ACC112 (cell line): ENCODE measurements at regions not wholly inside any gene's neighbourhood (a gene's known extent, or its start where the extent isn't known, plus 50 kb on each side); places are given as distances from the start of the nearest gene placed in this dataset.
A peak's percentile ranks its signal among the peaks of the same experiment; 100 is the strongest.

Experiments
- H2AFZ ChIP-seq: fragments of 200-600 bp; sonication (generic); one replicate; pipeline ENCODE4 v1.6.0; 2017; ENCODE audit warnings: antibody characterized with exemption, low read length; ENCODE audit not compliant: unreplicated experiment
- H3K27ac ChIP-seq: fragments of 200-600 bp; sonication (generic); 2 replicates; pipeline ENCODE4 v1.5.1; 2014; ENCODE audit warnings: low read depth, mild to moderate bottlenecking, antibody characterized with exemption, low read length, moderate library complexity
- H3K27me3 ChIP-seq: fragments of 200-600 bp; sonication (generic); 2 replicates; pipeline ENCODE4 v1.6.1; 2014; ENCODE audit warnings: mild to moderate bottlenecking, antibody characterized with exemption, low read length, moderate library complexity, mixed read lengths; ENCODE audit not compliant: insufficient read depth
- H3K36me3 ChIP-seq: fragments of 200-600 bp; sonication (generic); 2 replicates; pipeline ENCODE4 v1.6.1; 2016; ENCODE audit warnings: mild to moderate bottlenecking, antibody characterized with exemption, low read length, moderate library complexity, mixed read lengths; ENCODE audit not compliant: insufficient read depth
- H3K4me1 ChIP-seq: fragments of 200-600 bp; sonication (generic); one replicate; pipeline ENCODE4 v1.6.1; 2016; ENCODE audit warnings: low read length, mixed read lengths; ENCODE audit not compliant: insufficient read depth, unreplicated experiment, control insufficient read depth
- H3K4me3 ChIP-seq: fragments of 200-600 bp; sonication (generic); 2 replicates; pipeline ENCODE4 v1.5.1; 2014; ENCODE audit warnings: mild to moderate bottlenecking, low read depth, low read length
- H3K79me2 ChIP-seq: fragments of 200-600 bp; sonication (generic); one replicate; pipeline ENCODE4 v1.6.0; 2016; ENCODE audit warnings: low read length; ENCODE audit not compliant: control insufficient read depth, unreplicated experiment, insufficient read depth

DNA sequence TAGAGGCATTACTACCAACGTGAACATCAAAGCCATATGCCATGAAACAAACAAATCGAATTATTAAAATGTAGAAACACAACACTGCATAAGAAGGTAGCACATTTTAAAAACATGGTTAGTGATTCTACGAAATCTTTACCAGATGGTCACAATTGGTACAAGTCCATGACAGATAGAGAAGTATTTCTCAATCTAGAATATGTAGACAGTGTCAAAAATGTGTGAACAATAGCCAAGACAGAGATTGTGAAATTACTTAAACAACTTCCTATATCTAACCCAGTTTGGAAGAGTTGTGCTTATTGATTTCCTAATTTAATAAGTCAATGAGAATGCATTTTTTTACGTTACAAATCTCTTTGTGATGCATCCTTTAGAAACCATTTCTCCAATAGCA, 1121.6 kb downstream of the MAT2B start:
- no peaks in the 10 kb centered on the region for H3K36me3 ChIP-seq
- H3K27ac ChIP-seq = no peak overlapping the region
- no peak overlapping the region for H2AFZ ChIP-seq
- H3K79me2 ChIP-seq = no peaks in the 10 kb centered on the region
- no peak overlapping the region for H3K4me3 ChIP-seq
- no peaks in the 10 kb centered on the region for H3K4me1 ChIP-seq
- H3K27me3 ChIP-seq = no peaks in the 10 kb centered on the region

DNA sequence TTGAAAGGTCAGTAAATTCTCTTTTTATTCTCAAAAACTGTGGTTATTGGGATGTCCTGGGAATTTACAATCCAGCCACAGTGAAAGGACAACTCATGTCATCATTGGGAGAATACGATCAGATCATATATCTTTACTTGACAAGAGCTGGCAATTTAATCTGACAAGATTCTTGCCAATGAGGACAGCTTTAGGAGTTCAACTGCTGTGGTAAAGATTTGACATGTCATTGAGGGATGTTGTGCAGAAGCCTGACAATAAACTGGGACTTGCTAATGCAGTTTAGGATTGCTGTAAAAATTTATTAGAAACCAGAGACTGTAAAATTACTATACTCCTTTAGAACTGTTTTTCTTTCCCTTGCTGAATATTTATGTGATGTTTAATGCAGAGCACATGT, 1131.0 kb downstream of the MAT2B start:
- H3K4me3 ChIP-seq = no peak overlapping the region
- H3K27ac ChIP-seq = no peak overlapping the region
- H3K4me1 ChIP-seq = no peaks in the 10 kb centered on the region
- no peaks in the 10 kb centered on the region for H3K27me3 ChIP-seq
- H3K36me3 ChIP-seq = no peaks in the 10 kb centered on the region
- H3K79me2 ChIP-seq = no peaks in the 10 kb centered on the region
- H2AFZ ChIP-seq = no peak overlapping the region

DNA sequence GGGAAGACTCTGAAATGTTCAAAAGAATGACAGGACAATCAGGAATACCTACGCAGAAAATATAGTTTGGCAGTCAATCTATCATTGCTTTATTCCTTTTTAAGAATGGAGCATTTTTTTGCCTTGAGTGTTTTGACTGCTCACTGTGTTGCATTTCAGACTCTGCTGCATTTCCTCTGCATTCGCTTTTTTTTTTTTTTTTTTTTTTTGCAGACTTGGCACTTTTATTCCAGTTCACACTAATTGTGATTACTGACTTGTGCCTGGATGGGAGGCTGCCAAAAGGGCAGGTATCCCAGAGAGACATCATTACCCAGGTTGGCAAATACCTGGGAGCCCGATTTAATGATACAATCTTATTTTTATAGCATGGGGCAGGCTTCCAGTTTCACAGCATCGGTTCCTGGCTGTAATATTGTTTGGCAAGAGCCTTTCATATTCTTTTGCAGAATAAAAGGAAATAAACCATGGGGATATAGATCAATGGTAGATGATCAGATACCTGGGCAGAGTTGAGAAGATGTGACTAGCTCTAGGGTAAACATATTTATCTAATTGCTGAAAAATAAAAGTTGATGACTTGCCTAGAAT, 1132.6 kb downstream of the MAT2B start:
- no peak overlapping the region for H2AFZ ChIP-seq
- H3K36me3 ChIP-seq = no peaks in the 10 kb centered on the region
- no peak overlapping the region for H3K27ac ChIP-seq
- H3K4me1 ChIP-seq = no peaks in the 10 kb centered on the region
- no peak overlapping the region for H3K4me3 ChIP-seq
- H3K79me2 ChIP-seq = no peaks in the 10 kb centered on the region
- no peaks in the 10 kb centered on the region for H3K27me3 ChIP-seq

- Histone ChIP-seq H2AFZ (no peak overlapping the region), H3K27ac (no peak overlapping the region), H3K79me2 (no peaks in the 10 kb centered on the region), H3K4me1 (no peaks in the 10 kb centered on the region), H3K4me3 (no peak overlapping the region), H3K36me3 (no peaks in the 10 kb centered on the region), H3K27me3 (no peaks in the 10 kb centered on the region)
Measured at GRCh38 chr5:164649266-164649665, 1143.8 kb downstream of the MAT2B start.

GRCh38 chr5:164650427-164650826, 1145.0 kb downstream of the MAT2B start:
- Histone ChIP-seq H3K27ac (no peak overlapping the region), H2AFZ (no peak overlapping the region), H3K79me2 (no peaks in the 10 kb centered on the region), H3K36me3 (no peaks in the 10 kb centered on the region), H3K27me3 (no peaks in the 10 kb centered on the region), H3K4me3 (no peak overlapping the region), H3K4me1 (no peaks in the 10 kb centered on the region)

- Histone ChIP-seq H3K27me3 (no peaks in the 10 kb centered on the region), H3K4me1 (no peaks in the 10 kb centered on the region), H2AFZ (peak overlapping the region; percentile 29), H3K79me2 (no peaks in the 10 kb centered on the region), H3K36me3 (no peaks in the 10 kb centered on the region), H3K4me3 (peak overlapping the region; percentile 36; the same call in 1 of the 2 replicates), H3K27ac (no peak overlapping the region)
Measured at GRCh38 chr5:164651546-164652275, 1146.3 kb downstream of the MAT2B start.

DNA sequence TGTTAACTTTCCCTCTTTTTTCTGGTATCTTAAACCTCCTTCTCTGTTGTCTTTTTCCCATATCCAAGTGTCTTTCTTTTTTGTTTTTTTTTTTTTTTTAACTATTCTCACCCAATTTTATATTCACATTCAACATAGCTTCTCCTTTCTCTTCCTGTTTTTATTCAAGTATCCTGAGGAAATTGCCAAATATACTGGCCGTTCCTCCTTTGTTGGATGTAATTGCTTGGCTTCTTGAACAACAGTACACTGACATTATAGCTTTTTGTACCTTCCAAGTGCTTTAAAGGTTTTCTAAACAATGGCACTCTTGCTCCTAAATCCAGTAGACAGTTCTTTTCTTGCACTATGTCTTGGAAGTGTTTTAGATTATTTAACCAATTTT, 1146.8 kb downstream of the MAT2B start:
- no peak overlapping the region for H3K4me3 ChIP-seq
- H2AFZ ChIP-seq = peak overlapping the region; percentile 29
- no peak overlapping the region for H3K27ac ChIP-seq
- no peaks in the 10 kb centered on the region for H3K79me2 ChIP-seq
- no peaks in the 10 kb centered on the region for H3K4me1 ChIP-seq
- H3K27me3 ChIP-seq = no peaks in the 10 kb centered on the region
- H3K36me3 ChIP-seq = no peaks in the 10 kb centered on the region

GRCh38 chr5:164663198-164663989, 1158.0 kb downstream of the MAT2B start:
- no peaks in the 10 kb centered on the region for H3K79me2 ChIP-seq
- 0 out of 2 replicates have a peak overlapping the region, but pooled peaks have one; percentile 16 for H3K27ac ChIP-seq
- no peak overlapping the region for H3K4me3 ChIP-seq

DNA sequence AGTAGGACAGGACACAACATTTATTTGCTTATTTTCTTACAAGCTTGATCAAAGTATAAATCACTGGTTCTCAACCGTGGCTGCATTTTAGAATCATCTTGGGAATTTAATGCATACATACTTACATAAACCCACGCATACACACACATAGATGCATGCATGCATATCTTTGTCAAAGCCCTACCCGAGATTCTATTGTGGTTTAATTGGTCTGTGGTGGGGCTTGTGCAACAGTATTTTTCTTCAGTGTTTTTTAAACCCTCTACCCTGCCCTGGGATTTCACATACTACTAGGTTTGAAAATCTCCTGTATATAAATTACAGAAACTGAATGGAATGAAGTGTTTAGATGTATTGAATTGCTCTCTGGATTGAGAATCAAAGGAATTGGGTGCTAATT, 1166.2 kb downstream of the MAT2B start:
- no peaks in the 10 kb centered on the region for H3K4me1 ChIP-seq
- no peaks in the 10 kb centered on the region for H3K36me3 ChIP-seq
- H2AFZ ChIP-seq = no peak overlapping the region
- no peak overlapping the region for H3K27ac ChIP-seq
- H3K4me3 ChIP-seq = no peak overlapping the region
- no peaks in the 10 kb centered on the region for H3K27me3 ChIP-seq
- H3K79me2 ChIP-seq = no peaks in the 10 kb centered on the region

More at GRCh38 chr5:164663198-164663989, 1158.0 kb downstream of the MAT2B start:
- Histone ChIP-seq H2AFZ (no peak overlapping the region), H3K36me3 (no peaks in the 10 kb centered on the region), H3K27me3 (no peaks in the 10 kb centered on the region), H3K4me1 (peaks cover 13% of the 10 kb centered on the region)

- H3K36me3 ChIP-seq = no peaks in the 10 kb centered on the region
- H3K79me2 ChIP-seq = no peaks in the 10 kb centered on the region
- H3K4me1 ChIP-seq = no peaks in the 10 kb centered on the region
- no peak overlapping the region for H3K27ac ChIP-seq
- H3K27me3 ChIP-seq = no peaks in the 10 kb centered on the region
- no peak overlapping the region for H3K4me3 ChIP-seq
- H2AFZ ChIP-seq = peak overlapping the region; percentile 53
Measured at GRCh38 chr5:164672205-164672604, 1166.8 kb downstream of the MAT2B start.
